Endothelial cell (in vitro differentiated cells): ENCODE measurements at regions not wholly inside any gene's neighbourhood (a gene's known extent, or its start where the extent isn't known, plus 50 kb on each side); places are given as distances from the start of the nearest gene placed in this dataset.

ENCODE experiments used
- DNase-seq: peaks from one replicate; pipeline ENCODE4 v3.0.0; 2021; ENCODE audit warnings: low spot score
- H3K27ac Mint-ChIP-seq: one replicate; pipeline ENCODE4 v1.8.0; 2021; ENCODE audit warnings: mixed read lengths, inconsistent platforms; ENCODE audit not compliant: unreplicated experiment
- H3K27me3 Mint-ChIP-seq: one replicate; pipeline ENCODE4 v1.8.0; 2021; ENCODE audit warnings: mild to moderate bottlenecking, moderate library complexity, mixed read lengths, inconsistent platforms; ENCODE audit not compliant: unreplicated experiment
- H3K36me3 Mint-ChIP-seq: one replicate; pipeline ENCODE4 v1.8.0; 2021; ENCODE audit warnings: mild to moderate bottlenecking, low read depth, mixed read lengths, inconsistent platforms; ENCODE audit not compliant: unreplicated experiment
- H3K4me1 Mint-ChIP-seq: one replicate; pipeline ENCODE4 v1.8.0; 2021; ENCODE audit warnings: mild to moderate bottlenecking, mixed read lengths, inconsistent platforms; ENCODE audit not compliant: unreplicated experiment
- H3K4me3 Mint-ChIP-seq: one replicate; pipeline ENCODE4 v1.8.0; 2021; ENCODE audit warnings: mild to moderate bottlenecking, mixed read lengths, inconsistent platforms; ENCODE audit not compliant: unreplicated experiment
- H3K9me3 Mint-ChIP-seq: one replicate; pipeline ENCODE4 v1.8.0; 2021; ENCODE audit warnings: mixed read lengths, inconsistent platforms; ENCODE audit not compliant: unreplicated experiment
- CTCF ChIP-seq: fragments of 200-600 bp; sonication (generic); IDR thresholded peaks from one replicate; pipeline ENCODE4 v1.5.0; 2021; ENCODE audit warnings: antibody characterized with exemption; ENCODE audit not compliant: unreplicated experiment

GRCh38 chr15:77557564-77557963, 75.1 kb downstream of the LINGO1 start:
- Mint-ChIP-seq H3K36me3 (no peaks in the 10 kb centered on the region), H3K27ac (no peak overlapping the region), H3K4me3 (no peak overlapping the region), H3K27me3 (peaks cover 8% of the 10 kb centered on the region), H3K9me3 (no peaks in the 10 kb centered on the region), H3K4me1 (peaks cover 3% of the 10 kb centered on the region)
- TF ChIP-seq CTCF = no peak
- no peak for DNase-seq

DNA sequence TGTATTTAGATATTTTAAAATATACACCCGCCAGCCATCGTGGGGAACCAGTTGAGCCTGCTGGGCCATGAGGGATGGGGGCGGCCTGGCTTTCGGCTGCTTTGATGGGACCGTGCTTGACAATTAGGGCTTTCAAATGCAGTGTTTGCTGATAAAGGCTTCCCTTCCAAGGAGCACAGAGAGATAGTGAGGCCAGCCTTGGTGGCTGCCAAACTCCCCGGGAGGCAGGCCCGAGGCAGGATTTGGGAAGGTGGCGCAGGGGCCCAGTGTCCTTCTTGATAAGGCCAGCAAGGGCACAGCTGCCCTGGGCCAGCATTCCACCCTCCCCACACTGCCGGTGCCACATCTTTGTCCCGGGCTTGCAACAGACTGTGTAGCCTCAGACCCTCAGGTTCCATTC, 75.6 kb downstream of the LINGO1 start:
- no peak overlapping the region for H3K27ac Mint-ChIP-seq
- no peaks in the 10 kb centered on the region for H3K9me3 Mint-ChIP-seq
- peaks cover 8% of the 10 kb centered on the region for H3K27me3 Mint-ChIP-seq
- H3K36me3 Mint-ChIP-seq = no peaks in the 10 kb centered on the region
- peaks cover 3% of the 10 kb centered on the region for H3K4me1 Mint-ChIP-seq
- no peak for TF ChIP-seq CTCF
- no peak for DNase-seq
- no peak overlapping the region for H3K4me3 Mint-ChIP-seq

DNA sequence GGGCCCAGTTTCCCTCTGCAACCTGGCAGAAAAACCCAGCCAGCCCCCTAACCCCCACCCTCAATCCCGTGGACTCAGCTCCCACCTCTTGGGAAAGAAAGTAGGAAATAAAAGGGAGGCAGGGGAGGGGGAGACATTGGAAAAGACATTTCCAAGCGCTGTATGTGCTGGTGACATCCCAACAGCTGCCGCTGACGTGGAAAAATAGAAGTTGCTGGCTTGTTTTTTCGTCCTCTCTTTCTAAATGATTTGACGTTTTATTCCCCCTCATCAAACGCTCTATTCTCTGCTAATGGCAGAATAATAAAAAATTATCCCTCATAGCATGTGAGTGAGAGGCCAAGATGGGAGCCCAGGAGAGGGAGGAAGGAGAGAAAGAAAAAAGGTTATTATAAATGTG, 76.1 kb downstream of the LINGO1 start:
- H3K27me3 Mint-ChIP-seq = peaks cover 8% of the 10 kb centered on the region
- peaks cover 3% of the 10 kb centered on the region for H3K4me1 Mint-ChIP-seq
- TF ChIP-seq CTCF = no peak
- no peaks in the 10 kb centered on the region for H3K36me3 Mint-ChIP-seq
- DNase-seq = no peak
- no peaks in the 10 kb centered on the region for H3K9me3 Mint-ChIP-seq
- no peak overlapping the region for H3K4me3 Mint-ChIP-seq
- no peak overlapping the region for H3K27ac Mint-ChIP-seq

- Mint-ChIP-seq H3K4me3 (no peak overlapping the region), H3K9me3 (no peaks in the 10 kb centered on the region), H3K4me1 (peaks cover 5% of the 10 kb centered on the region), H3K27me3 (peaks cover 6% of the 10 kb centered on the region), H3K36me3 (no peaks in the 10 kb centered on the region), H3K27ac (no peak overlapping the region)
- TF ChIP-seq CTCF = no peak
- no peak for DNase-seq
Observed at GRCh38 chr15:77555232-77555631, 77.5 kb downstream of the LINGO1 start.

- TF ChIP-seq CTCF = no peak
- H3K27me3 Mint-ChIP-seq = peaks cover 6% of the 10 kb centered on the region
- H3K27ac Mint-ChIP-seq = no peak overlapping the region
- H3K4me1 Mint-ChIP-seq = peaks cover 5% of the 10 kb centered on the region
- DNase-seq = no peak
- H3K4me3 Mint-ChIP-seq = no peak overlapping the region
- H3K9me3 Mint-ChIP-seq = no peaks in the 10 kb centered on the region
- no peaks in the 10 kb centered on the region for H3K36me3 Mint-ChIP-seq
Observed at GRCh38 chr15:77554306-77555080, 78.2 kb downstream of the LINGO1 start.
